ENCODE measurements at regions not wholly inside any gene's neighbourhood (a gene's known extent, or its start where the extent isn't known, plus 50 kb on each side); places are given as distances from the start of the nearest gene placed in this dataset.

GRCh38 chr10:28981007-28981406 is 303.7 kb downstream of the BAMBI start:
- DNase-seq (ENCODE audit: extremely low read depth in 1 of 4, low spot score in 3 of 4) (no peak), FAIRE-seq (no peak), ATAC-seq (no peak)
- Histone ChIP-seq H3K79me2 (ENCODE audit: control insufficient read depth, insufficient read depth, low read length) (no peaks in the 10 kb centered on the region), H4K20me1 (replicated peaks; ENCODE audit: control insufficient read depth, insufficient read depth, low read length) (no peaks in the 10 kb centered on the region), H3K27me3 (ENCODE audit: control insufficient read depth in 2 of 2, insufficient read depth in 2 of 2, low read length in 2 of 2) (no peaks in the 10 kb centered on the region), H3K27ac (ENCODE audit: extremely low read depth, low read depth, low read length) (no peak overlapping the region), H3K9me3 (replicated peaks; ENCODE audit: control insufficient read depth, insufficient read depth, low read depth, low read length) (no peaks in the 10 kb centered on the region), H3K9me1 (ENCODE audit: control insufficient read depth, insufficient read depth, low read length) (no peaks in the 10 kb centered on the region), H3K36me3 (ENCODE audit: control insufficient read depth, insufficient read depth, low read length) (no peaks in the 10 kb centered on the region), H3K4me2 (ENCODE audit: insufficient read depth, low read length) (no peak overlapping the region), H3K4me3 (no peak overlapping the region), H2AFZ (ENCODE audit: low read depth, low read length) (no peak overlapping the region), H3K4me1 (replicated peaks in 1 of 2; ENCODE audit: control insufficient read depth in 2 of 2, insufficient read depth in 2 of 2, low read length in 2 of 2) (peaks cover 6 to 25% of the 10 kb centered on the region in 2 experiments; a peak in 3 of 5 replicates), H3K9ac (ENCODE audit: insufficient read depth in 1 of 2, low read depth in 2 of 2, low read length in 2 of 2) (no peak overlapping the region)
- intact Hi-C loops (cut with micrococcal nuclease) = no loop called here
- no peak for TF ChIP-seq MED1 (CRISPR knock-in tag; IDR thresholded peaks at IDR 0.05; ENCODE audit: borderline replicate concordance)
- in situ Hi-C loops (cut with MboI) = no loop called here
- BruUV-seq (replicated peaks) = no TSS peak
- ChIA-PET POLR2A (interaction anchor here (0.6 to 1.1 kb wide), 2 partner anchors 42 to 528 kb away, joined by 3 read pairs; no protein-coding TSS in a partner anchor), CTCF (ENCODE audit: low intra/inter-chr PET ratio) (no interaction called here)
- WGBS (ENCODE audit: insufficient coverage, low coverage, missing lambda C conversion rate) = 32% methylated on average over 3 of the region's 3 CpGs

- CTCF ChIA-PET (ENCODE audit: low intra/inter-chr PET ratio) = no interaction called here
- Histone ChIP-seq H3K27ac (ENCODE audit: extremely low read depth, low read depth, low read length) (no peak overlapping the region), H2AFZ (ENCODE audit: low read depth, low read length) (no peak overlapping the region), H3K9ac (ENCODE audit: insufficient read depth in 1 of 2, low read depth in 2 of 2, low read length in 2 of 2) (no peak overlapping the region), H3K4me1 (replicated peaks in 1 of 2; ENCODE audit: control insufficient read depth in 2 of 2, insufficient read depth in 2 of 2, low read length in 2 of 2) (peaks cover 8 to 31% of the 10 kb centered on the region in 2 experiments; a peak in 4 of 5 replicates), H3K4me3 (no peak overlapping the region), H3K36me3 (ENCODE audit: control insufficient read depth, insufficient read depth, low read length) (no peaks in the 10 kb centered on the region), H3K9me3 (replicated peaks; ENCODE audit: control insufficient read depth, insufficient read depth, low read depth, low read length) (no peaks in the 10 kb centered on the region), H3K9me1 (ENCODE audit: control insufficient read depth, insufficient read depth, low read length) (no peaks in the 10 kb centered on the region), H3K27me3 (ENCODE audit: control insufficient read depth in 2 of 2, insufficient read depth in 2 of 2, low read length in 2 of 2) (no peaks in the 10 kb centered on the region), H3K4me2 (ENCODE audit: insufficient read depth, low read length) (no peak overlapping the region), H3K79me2 (ENCODE audit: control insufficient read depth, insufficient read depth, low read length) (no peaks in the 10 kb centered on the region), H4K20me1 (replicated peaks; ENCODE audit: control insufficient read depth, insufficient read depth, low read length) (no peaks in the 10 kb centered on the region)
- in situ Hi-C loops (cut with MboI) = no loop called here
- ATAC-seq (no peak), DNase-seq (ENCODE audit: extremely low read depth in 1 of 4, low spot score in 3 of 4) (no peak), FAIRE-seq (no peak)
- intact Hi-C loops (cut with micrococcal nuclease) = no loop called here
- 73% methylated on average over 4 of the region's 6 CpGs for WGBS (ENCODE audit: insufficient coverage, low coverage, missing lambda C conversion rate)
- POLR2A ChIA-PET = no interaction called here
- no TSS peak for BruUV-seq (replicated peaks)
- no peak for TF ChIP-seq RCOR1 (IDR thresholded peaks at IDR 0.05; ENCODE audit: borderline replicate concordance in 1 of 2, low read depth in 2 of 2, low read length in 2 of 2)
- TF ChIP-seq ZNF24 (IDR thresholded peaks at IDR 0.05) = no peak
- no peak for TF ChIP-seq KLF13 (tag; IDR thresholded peaks at IDR 0.05; ENCODE audit: borderline replicate concordance, low read depth)
- no peak for TF ChIP-seq NFXL1 (CRISPR knock-in tag; IDR thresholded peaks at IDR 0.05)
- no peak for TF ChIP-seq CEBPZ (IDR thresholded peaks at IDR 0.05; ENCODE audit: borderline replicate concordance, low read depth, low read length)
- no peak for TF ChIP-seq ATF4 (CRISPR knock-in tag; IDR thresholded peaks at IDR 0.05)
- no peak for TF ChIP-seq MEF2A (IDR thresholded peaks at IDR 0.05; ENCODE audit: control insufficient read depth, low read depth, low read length)
- TF ChIP-seq ZNF232 (CRISPR knock-in tag; IDR thresholded peaks at IDR 0.05) = no peak
- no peak for TF ChIP-seq CC2D1A (IDR thresholded peaks at IDR 0.05)
- no peak for TF ChIP-seq FOXK2 (conservative IDR thresholded peaks at IDR 0.05 in 1 of 2, IDR thresholded peaks at IDR 0.05 in 1 of 2; ENCODE audit: low read depth in 2 of 2)
Measured at GRCh38 chr10:28982974-28983373, 305.7 kb downstream of the BAMBI start.
